Endodermal cell (in vitro differentiated cells): ENCODE measurements at regions not wholly inside any gene's neighbourhood (a gene's known extent, or its start where the extent isn't known, plus 50 kb on each side); places are given as distances from the start of the nearest gene placed in this dataset.

Experiments
- DNase-seq: peaks from one replicate; pipeline ENCODE4 v3.0.0-alpha.2; 2017
- H3K27ac ChIP-seq: 2 replicates; pipeline ENCODE4 v1.5.1; 2013; ENCODE audit warnings: mild to moderate bottlenecking, low read depth, low read length, moderate library complexity
- H3K27me3 ChIP-seq: 2 replicates; pipeline ENCODE4 v1.6.1; 2013; ENCODE audit warnings: mild to moderate bottlenecking, low read length, moderate library complexity; ENCODE audit not compliant: insufficient read depth, control insufficient read depth, poor library complexity, severe bottlenecking
- H3K36me3 ChIP-seq: 2 replicates; pipeline ENCODE4 v1.7.0; 2013; ENCODE audit warnings: mild to moderate bottlenecking, low read length, moderate library complexity; ENCODE audit not compliant: control insufficient read depth, insufficient read depth
- H3K4me1 ChIP-seq: one replicate; pipeline ENCODE4 v1.7.0; 2013; ENCODE audit warnings: low read length; ENCODE audit not compliant: control insufficient read depth, insufficient read depth
- H3K4me3 ChIP-seq: 2 replicates; pipeline ENCODE4 v1.5.1; 2013; ENCODE audit warnings: mild to moderate bottlenecking, low read length, moderate library complexity
- H3K9ac ChIP-seq: 2 replicates; pipeline ENCODE4 v1.6.1; 2013; ENCODE audit warnings: mild to moderate bottlenecking, low read length, moderate library complexity; ENCODE audit not compliant: poor library complexity, severe bottlenecking; ENCODE audit errors: extremely low read depth
- H3K9me3 ChIP-seq: 2 replicates; pipeline ENCODE4 v1.6.1; 2013; ENCODE audit warnings: mild to moderate bottlenecking, low read length, moderate library complexity; ENCODE audit not compliant: control insufficient read depth
- H3K27ac Mint-ChIP-seq: 2 replicates; pipeline ENCODE4 v1.8.0; 2020; ENCODE audit warnings: mixed read lengths
- H3K27me3 Mint-ChIP-seq: 2 replicates; pipeline ENCODE4 v1.8.0; 2021; ENCODE audit warnings: mild to moderate bottlenecking, mixed read lengths; ENCODE audit not compliant: insufficient read depth
- H3K36me3 Mint-ChIP-seq: 2 replicates; pipeline ENCODE4 v1.8.0; 2020; ENCODE audit warnings: low read depth, mixed read lengths
- H3K4me1 Mint-ChIP-seq: 2 replicates; pipeline ENCODE4 v1.8.0; 2020; ENCODE audit warnings: mixed read lengths
- H3K4me3 Mint-ChIP-seq: 2 replicates; pipeline ENCODE4 v1.8.0; 2020; ENCODE audit warnings: mild to moderate bottlenecking, moderate library complexity, mixed read lengths
- H3K9me3 Mint-ChIP-seq: 2 replicates; pipeline ENCODE4 v1.8.0; 2020; ENCODE audit warnings: mild to moderate bottlenecking, mixed read lengths
- WGBS, 2 experiments: methylation state at CpG; one replicate each; pipeline versions ENCODE4 v1.1.5 to v1.1.7; 2013; ENCODE audit warnings: missing lambda C conversion rate in 2 of 2, mixed read lengths in 1 of 2; ENCODE audit not compliant: insufficient coverage in 1 of 2, insufficient read length in 1 of 2; 5-methylcytosine and 5-hydroxymethylcytosine counted together
- TF ChIP-seq, protein P1 (sequence below): fragments of 200-600 bp; sonication (generic); conservative IDR thresholded peaks from 2 replicates; pipeline ENCODE4 v1.5.0; 2021; ENCODE audit warnings: antibody characterized with exemption, mild to moderate bottlenecking

- Histone ChIP-seq H3K4me3 (no peak overlapping the region), H3K9ac (no peak overlapping the region), H3K27ac (no peak overlapping the region), H3K4me1 (no peaks in the 10 kb centered on the region), H3K36me3 (no peaks in the 10 kb centered on the region), H3K27me3 (no peaks in the 10 kb centered on the region), H3K9me3 (no peaks in the 10 kb centered on the region)
- Mint-ChIP-seq H3K27ac (no peak overlapping the region), H3K27me3 (no peaks in the 10 kb centered on the region), H3K4me3 (no peak overlapping the region), H3K9me3 (peaks cover 59% of the 10 kb centered on the region), H3K36me3 (peaks cover 11% of the 10 kb centered on the region), H3K4me1 (no peaks in the 10 kb centered on the region)
- WGBS, 2 experiments: 95% methylated on average over 2 of the region's 2 CpGs; no CpG with 5 or more reads in 1 of the 2 experiments
- TF ChIP-seq, protein P1, sequence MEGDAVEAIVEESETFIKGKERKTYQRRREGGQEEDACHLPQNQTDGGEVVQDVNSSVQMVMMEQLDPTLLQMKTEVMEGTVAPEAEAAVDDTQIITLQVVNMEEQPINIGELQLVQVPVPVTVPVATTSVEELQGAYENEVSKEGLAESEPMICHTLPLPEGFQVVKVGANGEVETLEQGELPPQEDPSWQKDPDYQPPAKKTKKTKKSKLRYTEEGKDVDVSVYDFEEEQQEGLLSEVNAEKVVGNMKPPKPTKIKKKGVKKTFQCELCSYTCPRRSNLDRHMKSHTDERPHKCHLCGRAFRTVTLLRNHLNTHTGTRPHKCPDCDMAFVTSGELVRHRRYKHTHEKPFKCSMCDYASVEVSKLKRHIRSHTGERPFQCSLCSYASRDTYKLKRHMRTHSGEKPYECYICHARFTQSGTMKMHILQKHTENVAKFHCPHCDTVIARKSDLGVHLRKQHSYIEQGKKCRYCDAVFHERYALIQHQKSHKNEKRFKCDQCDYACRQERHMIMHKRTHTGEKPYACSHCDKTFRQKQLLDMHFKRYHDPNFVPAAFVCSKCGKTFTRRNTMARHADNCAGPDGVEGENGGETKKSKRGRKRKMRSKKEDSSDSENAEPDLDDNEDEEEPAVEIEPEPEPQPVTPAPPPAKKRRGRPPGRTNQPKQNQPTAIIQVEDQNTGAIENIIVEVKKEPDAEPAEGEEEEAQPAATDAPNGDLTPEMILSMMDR: no peak
- DNase-seq: no peak
Measured at GRCh38 chrX:10062980-10063379, 93.8 kb upstream of the CLCN4 start.

GRCh38 chrX:10064736-10065135, 92.0 kb upstream of the CLCN4 start:
- no peak overlapping the region for H3K27ac ChIP-seq
- DNase-seq: no peak
- no peaks in the 10 kb centered on the region for H3K27me3 ChIP-seq
- TF ChIP-seq, protein P1: no peak
- Mint-ChIP-seq H3K4me3 (no peak overlapping the region), H3K4me1 (no peaks in the 10 kb centered on the region), H3K27ac (no peak overlapping the region), H3K9me3 (peaks cover 55% of the 10 kb centered on the region), H3K36me3 (peaks cover 15% of the 10 kb centered on the region), H3K27me3 (no peaks in the 10 kb centered on the region)
- no peaks in the 10 kb centered on the region for H3K9me3 ChIP-seq
- H3K4me1 ChIP-seq: no peaks in the 10 kb centered on the region
- H3K9ac ChIP-seq: no peak overlapping the region
- H3K4me3 ChIP-seq: no peak overlapping the region
- no peaks in the 10 kb centered on the region for H3K36me3 ChIP-seq
- 97 to 100% methylated on average over 5 to 11 of the region's 11 CpGs for WGBS, 2 experiments

DNA sequence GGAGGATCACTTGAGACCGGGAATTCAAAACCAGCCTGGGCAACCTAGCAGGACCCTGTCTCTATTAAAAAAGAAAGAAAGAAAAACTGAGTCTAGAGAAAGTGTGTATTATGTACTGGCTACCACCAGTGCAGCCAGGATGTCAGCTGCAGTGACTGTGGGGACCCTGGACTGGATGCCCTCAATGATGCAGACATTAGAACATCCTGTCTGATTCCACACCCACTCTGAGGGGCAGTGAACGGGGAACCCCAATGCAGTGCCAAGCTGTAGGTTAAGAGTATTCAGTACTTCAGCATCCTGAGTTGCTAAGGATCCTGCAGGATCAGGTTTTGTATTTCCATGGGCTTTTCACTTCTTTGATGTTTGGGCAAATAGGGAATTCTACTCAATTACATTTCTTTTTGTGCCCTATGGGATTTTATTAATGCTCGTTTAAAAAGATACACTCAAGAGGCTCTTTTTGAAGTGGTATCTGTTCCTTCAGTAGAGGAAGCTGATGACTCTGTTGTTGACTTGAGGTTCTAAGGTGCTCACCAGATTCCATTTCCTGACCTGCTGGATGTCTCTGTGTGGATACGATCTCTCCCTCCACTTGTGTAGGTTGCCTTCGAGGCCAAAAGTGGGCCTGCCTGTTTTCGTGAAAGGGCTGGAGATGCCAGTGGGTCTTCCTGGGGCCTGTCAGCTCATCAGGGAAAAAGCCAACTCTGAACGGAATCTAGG, 85.9 kb upstream of the CLCN4 start:
- TF ChIP-seq, protein P1: no peak
- Mint-ChIP-seq H3K4me1 (no peaks in the 10 kb centered on the region), H3K36me3 (peaks cover 23% of the 10 kb centered on the region), H3K27me3 (no peaks in the 10 kb centered on the region), H3K9me3 (peaks cover 42% of the 10 kb centered on the region), H3K4me3 (no peak overlapping the region), H3K27ac (no peak overlapping the region)
- 95 to 100% methylated on average over 2 to 7 of the region's 7 CpGs for WGBS, 2 experiments
- Histone ChIP-seq H3K9ac (no peak overlapping the region), H3K27ac (no peak overlapping the region), H3K4me1 (no peaks in the 10 kb centered on the region), H3K27me3 (no peaks in the 10 kb centered on the region), H3K9me3 (no peaks in the 10 kb centered on the region), H3K4me3 (no peak overlapping the region), H3K36me3 (no peaks in the 10 kb centered on the region)
- no peak for DNase-seq
